ENCODE measurements at regions not wholly inside any gene's neighbourhood (a gene's known extent, or its start where the extent isn't known, plus 50 kb on each side); places are given as distances from the start of the nearest gene placed in this dataset.
"Not testable (repeated sequence)": the region's sequence is repeated elsewhere in the genome, so short reads cannot be mapped to it uniquely, and the experiment has no call there.

- DNase-seq, result no peak
Observed at GRCh38 chr22:44650806-44651205, 51.2 kb upstream of the PRR5 start.

DNA sequence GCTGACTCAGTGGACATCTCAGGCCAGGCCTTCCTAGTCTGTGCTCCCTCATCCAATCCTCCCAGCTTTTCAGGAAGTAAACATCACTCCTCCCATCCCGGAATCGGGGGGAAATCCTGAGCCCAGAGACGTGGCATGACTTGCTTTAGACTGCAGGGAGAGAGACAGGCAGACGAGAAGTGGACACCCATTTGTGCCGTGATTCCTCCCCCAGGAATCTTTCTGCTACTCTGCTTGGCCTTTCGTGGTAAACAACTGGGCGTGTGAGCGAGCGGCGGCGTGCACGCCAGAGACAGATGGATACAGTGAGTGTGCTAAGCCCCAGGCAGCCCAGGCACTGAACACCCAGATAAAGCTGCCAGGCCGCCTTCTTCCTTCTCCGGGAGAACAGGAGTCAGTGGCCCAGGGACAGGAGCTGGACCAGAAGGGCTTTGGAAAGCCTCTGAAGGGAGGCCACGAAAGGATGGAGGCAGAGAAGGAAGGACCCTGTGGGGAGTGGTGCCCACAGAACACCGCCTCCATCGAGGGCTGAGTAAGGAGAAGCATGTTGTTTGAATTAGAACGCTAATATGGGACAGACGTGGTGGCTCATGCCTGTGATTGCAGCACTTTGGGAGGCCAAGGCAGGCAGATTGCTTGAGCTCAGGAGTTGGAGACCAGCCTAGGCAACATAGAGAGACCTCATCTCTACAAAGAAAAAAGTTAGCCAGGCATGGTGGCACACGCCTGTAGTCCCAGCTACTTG is 53.0 kb upstream of the PRR5 start:
- no peak for DNase-seq

DNA sequence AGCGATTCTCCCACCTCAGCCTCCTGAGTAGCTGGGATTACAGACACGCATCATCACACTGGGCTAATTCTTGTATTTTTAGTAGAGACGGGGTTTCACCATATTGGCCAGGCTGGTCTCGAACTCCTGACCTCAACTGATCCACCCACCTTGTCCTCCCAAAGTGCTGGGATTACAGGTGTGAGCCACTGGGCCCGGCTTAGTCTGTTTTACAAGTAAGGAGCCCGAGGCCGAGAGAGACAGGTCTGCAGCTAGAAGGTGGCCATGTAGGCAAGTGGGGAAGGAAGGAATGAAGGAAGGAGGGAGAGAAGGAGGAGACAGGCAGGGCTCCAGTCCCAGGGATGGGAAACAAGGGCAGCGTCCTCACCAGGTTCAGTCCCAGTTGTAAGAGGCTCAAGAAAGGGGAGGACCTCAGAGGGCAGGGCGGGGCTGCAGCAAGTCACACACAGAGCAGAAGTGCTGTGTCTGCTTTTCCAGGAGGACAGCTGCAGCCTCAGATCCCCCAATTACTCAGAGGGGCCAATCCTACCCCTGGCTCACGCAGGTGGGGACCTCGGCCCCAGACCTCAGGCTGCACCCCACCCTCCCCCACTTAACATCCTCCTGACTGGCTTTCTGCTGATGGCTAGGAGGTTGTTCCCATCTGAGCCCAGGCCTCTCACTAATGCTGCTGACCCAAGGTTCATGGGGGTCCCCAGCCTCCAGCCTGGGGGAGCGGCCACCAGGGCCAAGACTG is 53.8 kb upstream of the PRR5 start:
- DNase-seq, result no peak

DNA sequence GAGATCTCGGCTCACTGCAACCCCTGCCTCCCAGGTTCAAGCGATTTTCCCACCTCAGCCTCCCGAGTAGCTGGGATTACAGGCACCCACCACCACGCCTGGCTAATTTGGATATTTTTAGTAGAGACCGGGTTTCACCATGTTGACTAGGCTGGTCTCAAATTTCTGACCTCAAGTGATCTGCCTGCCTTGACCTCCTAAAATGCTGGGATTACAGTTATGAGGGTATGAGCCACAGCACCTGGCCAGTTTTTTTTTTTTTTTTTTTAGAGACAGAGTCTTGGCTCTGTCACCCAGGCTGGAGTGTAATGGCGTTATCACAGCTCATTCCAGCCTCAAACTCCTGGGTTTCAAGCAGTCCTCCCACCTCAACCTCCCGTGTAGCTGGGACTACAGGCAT is 54.9 kb upstream of the PRR5 start:
- DNase-seq, result no peak

- no peak for DNase-seq
Observed at GRCh38 chr22:44646668-44647067, 55.3 kb upstream of the PRR5 start.

DNA sequence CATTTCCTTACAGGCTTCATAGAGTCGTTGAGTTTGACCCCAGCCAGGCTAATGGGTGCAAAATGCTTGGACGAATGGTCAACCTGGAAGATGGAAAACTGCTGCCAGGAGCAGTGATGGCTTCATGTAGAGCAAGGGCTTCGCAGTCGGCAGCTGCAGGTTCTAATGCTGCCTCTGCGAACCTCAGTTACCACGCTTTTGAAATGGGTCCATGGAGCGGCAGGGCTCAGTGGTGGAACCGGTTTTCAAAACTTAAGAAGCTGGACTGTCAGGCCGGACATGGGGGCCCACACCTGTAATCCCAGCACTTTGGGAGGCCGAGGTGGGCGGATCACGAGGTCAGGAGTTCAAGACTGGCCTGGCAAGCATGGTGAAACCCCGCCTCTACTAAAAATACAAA is 55.9 kb upstream of the PRR5 start:
- no peak for DNase-seq

- DNase-seq, result no peak
Observed at GRCh38 chr22:44645531-44645930, 56.5 kb upstream of the PRR5 start.

- DNase-seq, result no peak
Observed at GRCh38 chr22:44645083-44645482, 56.9 kb upstream of the PRR5 start.

- DNase-seq, result not testable (repeated sequence)
Observed at GRCh38 chr22:44643526-44644101, 58.4 kb upstream of the PRR5 start.

DNA sequence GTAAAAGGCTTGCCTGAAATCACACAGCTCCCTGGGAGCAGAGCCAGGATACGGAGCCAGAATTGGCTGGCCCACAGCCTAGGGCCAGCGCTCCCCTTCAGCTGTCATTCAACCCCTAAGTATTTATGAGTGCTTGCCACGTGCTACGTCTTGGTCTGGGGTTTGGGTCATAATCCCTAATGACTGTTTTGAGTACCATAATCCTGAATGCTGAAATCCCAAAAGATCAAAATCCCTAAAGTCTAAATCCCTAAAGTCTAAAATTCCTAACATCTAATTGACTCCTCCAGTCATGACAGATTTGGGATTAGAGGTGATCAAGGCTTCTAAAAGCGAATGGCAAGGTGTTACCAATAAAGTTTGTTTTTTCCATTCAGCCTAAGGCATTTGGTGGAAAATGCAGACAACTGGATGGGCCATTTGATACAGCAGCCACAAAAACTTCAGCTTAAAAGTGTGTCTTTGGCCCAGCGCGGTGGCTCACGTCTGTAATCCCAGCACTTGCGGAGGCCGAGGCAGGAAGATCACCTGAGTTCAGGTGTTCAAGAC is 59.8 kb upstream of the PRR5 start:
- DNase-seq, result no peak

DNA sequence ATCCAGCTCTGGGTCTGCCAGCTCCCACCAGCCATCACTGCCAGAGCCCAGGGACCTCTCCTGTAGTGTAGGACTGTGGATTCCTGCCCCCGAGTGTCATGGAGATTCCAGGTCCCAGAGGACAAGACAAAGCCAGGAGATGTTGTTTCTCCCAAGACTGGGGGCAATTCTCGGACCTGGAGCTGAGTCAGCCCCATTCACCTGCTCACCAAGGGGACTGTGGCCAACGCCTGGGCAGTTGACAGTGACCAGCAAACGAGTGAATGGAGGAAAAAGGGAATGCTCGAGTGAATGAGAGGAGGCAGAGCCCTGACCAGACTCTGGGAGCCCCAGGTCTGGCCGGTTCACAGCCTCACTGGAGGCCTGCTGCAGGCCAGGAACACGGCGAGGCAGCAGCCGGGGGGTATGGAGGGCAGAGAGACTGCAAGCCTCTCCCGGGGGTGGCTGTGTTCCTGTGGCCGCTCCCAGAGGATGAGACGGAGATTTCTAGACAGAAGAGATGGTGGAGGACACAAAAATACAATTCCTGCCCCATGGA is 61.3 kb upstream of the PRR5 start:
- DNase-seq, result no peak

DNA sequence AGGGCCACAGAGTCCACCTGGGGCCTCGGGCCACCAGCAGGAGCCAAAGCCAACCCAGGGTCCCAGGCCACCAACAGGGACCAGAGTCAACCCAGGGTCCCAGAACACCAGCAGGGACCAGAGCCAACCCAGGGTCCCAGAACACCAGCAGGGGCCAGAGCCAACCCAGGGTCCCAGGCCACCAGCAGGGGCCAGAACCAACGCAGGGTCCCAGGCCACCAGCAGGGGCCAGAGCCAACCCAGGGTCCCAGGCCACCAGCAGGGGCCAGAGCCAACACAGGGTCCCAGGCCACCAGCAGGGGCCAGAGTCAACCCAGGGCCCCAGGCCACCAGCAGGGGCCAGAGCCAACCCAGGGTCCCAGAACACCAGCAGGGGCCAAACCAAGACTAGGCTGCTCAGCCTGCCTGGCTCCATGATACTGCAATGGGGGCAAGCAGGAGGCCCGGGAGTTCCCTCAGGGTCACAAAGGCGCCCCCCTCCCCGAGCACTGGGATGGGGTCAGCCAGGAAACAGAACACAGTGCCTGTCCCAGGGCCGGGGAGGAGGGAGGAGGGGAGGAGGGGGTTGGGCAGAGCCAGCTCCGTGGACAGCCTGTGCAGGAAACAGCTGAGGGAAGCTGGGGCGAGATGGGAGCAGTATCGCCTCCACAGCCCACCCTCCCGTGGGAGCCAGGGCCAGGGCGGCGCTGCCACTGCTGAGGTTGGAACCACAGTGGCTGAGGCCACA is 62.0 kb upstream of the PRR5 start:
- no peak for DNase-seq

DNA sequence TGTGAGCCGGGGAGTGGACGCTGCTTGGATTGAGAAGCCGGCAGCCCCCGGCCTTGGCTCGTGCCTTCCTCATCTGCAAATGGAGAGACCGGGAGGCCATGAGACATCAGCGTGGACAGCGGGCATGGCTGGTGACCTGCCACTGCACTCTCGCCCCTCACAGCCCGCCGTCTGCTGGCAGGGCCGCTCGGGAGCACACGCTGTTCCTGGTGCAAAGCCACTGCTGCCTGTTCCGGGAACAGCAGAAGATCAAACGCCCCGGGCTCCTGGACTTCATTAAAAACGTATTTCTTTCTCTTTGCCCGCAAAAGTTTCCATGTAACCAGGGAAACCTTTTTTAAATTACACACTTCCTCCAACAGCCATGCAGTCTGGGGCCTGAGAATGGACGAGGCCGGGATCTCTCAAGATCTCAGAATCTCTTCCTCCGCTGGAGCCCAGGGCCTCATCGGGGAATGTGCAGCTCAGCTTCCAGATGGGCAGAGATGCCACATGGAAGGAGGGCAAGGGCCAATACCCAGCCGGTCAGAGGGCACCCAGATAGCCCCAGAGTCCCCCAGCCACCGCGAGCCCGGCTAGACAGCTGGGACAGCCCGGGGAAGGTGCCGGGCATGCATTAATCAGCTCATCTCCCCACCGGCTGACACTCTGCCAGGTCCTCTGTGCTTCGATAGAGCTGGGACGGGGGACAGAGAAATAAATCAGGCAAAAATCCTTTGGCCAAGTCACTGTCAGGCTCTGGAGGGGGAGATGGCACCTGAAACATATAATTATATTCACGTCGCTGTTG is 62.8 kb upstream of the PRR5 start:
- peak; percentile 36 for DNase-seq

- not testable (repeated sequence) for DNase-seq
Observed at GRCh38 chr22:44636502-44637206, 65.3 kb upstream of the PRR5 start.

DNA sequence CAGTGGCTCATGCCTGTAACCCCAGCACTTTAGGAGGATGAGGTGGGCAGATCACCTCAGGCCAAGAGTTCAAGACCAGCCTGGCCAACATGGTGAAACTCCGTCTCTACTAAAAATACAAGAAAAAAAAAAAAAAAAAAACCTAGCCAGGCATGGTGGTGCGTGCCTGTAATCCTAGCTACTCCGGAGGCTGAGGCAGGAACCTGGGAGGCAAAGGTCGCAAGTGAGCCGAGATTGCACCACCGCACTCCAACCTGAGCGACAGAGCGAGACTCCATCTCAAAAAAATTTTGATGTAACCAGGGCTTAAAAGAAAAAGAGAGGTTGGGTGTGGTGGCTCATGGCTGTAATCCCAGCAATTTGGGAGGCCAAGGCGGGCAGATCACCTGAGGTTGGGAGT is 66.4 kb upstream of the PRR5 start:
- DNase-seq, result not testable (repeated sequence)

- DNase-seq, result no peak
Observed at GRCh38 chr22:44634426-44635321, 67.3 kb upstream of the PRR5 start.

- no peak for DNase-seq
Observed at GRCh38 chr22:44633647-44634046, 68.4 kb upstream of the PRR5 start.

DNA sequence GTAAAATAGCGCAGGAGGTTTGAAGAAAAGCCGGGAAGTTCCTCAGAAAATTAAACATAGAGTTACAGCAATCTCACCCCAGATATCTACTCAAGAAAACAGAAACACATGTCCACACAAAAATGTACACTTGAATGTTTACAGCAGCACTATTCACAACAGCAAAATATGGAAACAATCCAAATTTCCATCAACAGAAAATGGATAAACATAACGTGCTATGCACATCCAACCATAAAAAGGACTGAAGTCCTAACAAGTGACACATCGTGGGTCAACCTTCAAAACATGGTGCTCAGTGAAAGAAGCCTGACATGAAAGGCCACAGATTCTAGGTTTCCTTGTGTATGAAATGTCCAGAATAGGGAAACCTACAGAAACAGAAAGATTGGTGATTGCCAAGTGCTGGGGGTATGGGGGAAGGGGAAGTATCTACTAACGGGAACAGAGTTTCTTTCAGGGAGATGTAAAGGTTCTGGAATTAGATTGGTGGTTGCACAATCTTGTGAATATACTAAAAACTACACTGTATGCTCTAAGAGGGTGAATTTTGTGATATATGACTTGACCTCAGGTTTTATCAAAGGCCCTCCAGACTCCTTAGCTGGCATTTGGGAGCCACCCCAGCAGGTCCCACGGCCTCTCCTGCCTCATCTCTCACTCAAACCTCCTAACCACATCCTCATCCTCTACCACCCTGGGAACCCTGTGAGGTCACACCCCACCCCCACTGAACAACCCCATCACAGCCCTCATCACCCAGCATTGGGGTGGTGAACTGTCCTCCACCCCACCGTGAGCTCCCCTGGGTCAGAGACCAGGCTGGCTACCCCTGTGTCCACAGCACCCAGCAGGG is 69.2 kb upstream of the PRR5 start:
- DNase-seq, result no peak

DNA sequence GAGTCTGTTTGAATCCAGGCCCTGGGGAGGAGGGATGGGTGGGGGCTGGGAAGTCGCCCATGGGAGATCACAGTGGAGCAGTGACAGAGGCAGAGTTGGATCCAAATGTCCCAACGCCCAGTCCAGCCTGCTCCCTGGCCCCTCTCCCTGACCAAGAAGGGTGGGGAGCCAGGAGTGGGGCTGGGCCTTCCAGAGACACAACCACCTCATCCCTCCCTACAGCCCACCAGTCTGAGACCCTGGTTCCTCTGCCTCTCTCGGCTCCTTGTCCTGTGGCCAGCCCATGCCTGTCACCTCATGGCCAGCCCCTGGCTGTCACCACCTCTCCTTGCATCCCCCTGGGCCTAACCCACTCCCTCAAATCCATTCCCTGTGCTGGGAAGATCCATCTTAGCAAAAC is 71.2 kb upstream of the PRR5 start:
- no peak for DNase-seq

Data from midbrain (tissue), 1 donor.